WI38 (cell line): ENCODE measurements at regions not wholly inside any gene's neighbourhood (a gene's known extent, or its start where the extent isn't known, plus 50 kb on each side); places are given as distances from the start of the nearest gene placed in this dataset.

Experiments used
- H3K4me3 ChIP-seq: 2 replicates; pipeline ENCODE4 v1.5.1; 2011; ENCODE audit warnings: low read depth, mild to moderate bottlenecking, control low read depth, low read length
- CTCF ChIP-seq: IDR thresholded peaks from 2 replicates; pipeline ENCODE4 v1.5.1; 2012; ENCODE audit warnings: low read depth, mild to moderate bottlenecking, control low read depth, low read length

GRCh38 chr4:35493977-35494376 lies 750.3 kb downstream of the ARAP2 start:
- TF ChIP-seq CTCF, result no peak
- no peak overlapping the region for H3K4me3 ChIP-seq

GRCh38 chr4:35494955-35495354 lies 749.4 kb downstream of the ARAP2 start:
- TF ChIP-seq CTCF, result no peak
- no peak overlapping the region for H3K4me3 ChIP-seq

GRCh38 chr4:35500812-35501211 lies 743.5 kb downstream of the ARAP2 start:
- no peak overlapping the region for H3K4me3 ChIP-seq
- TF ChIP-seq CTCF, result no peak

GRCh38 chr4:35503435-35503834 lies 740.9 kb downstream of the ARAP2 start:
- no peak for TF ChIP-seq CTCF

GRCh38 chr4:35506161-35506560 lies 738.2 kb downstream of the ARAP2 start:
- TF ChIP-seq CTCF, result no peak
- H3K4me3 ChIP-seq, result no peak overlapping the region

More at GRCh38 chr4:35503435-35503834, 740.9 kb downstream of the ARAP2 start:
- H3K4me3 ChIP-seq, result no peak overlapping the region

- no peak overlapping the region for H3K4me3 ChIP-seq
- TF ChIP-seq CTCF, result no peak
Observed at GRCh38 chr4:35511851-35512250, 732.5 kb downstream of the ARAP2 start.

GRCh38 chr4:35516102-35516501 lies 728.2 kb downstream of the ARAP2 start:
- no peak for TF ChIP-seq CTCF
- no peak overlapping the region for H3K4me3 ChIP-seq
